ENCODE measurements at regions not wholly inside any gene's neighbourhood (a gene's known extent, or its start where the extent isn't known, plus 50 kb on each side); places are given as distances from the start of the nearest gene placed in this dataset.

GRCh38 chr12:125772403-125772802 lies 707.2 kb downstream of the AACS start:
- WGBS (ENCODE audit: insufficient coverage, insufficient replicate concordance, low lambda C conversion rate, missing lambda C conversion rate): 50% methylated on average over 2 of the region's 2 CpGs
- H3K27ac ChIP-seq (ENCODE audit: control insufficient read depth, insufficient read depth): no peak overlapping the region
- H3K4me3 ChIP-seq: no peak overlapping the region
- ChIA-PET CTCF (interaction anchor here (0.8 to 1.9 kb wide), 6 partner anchors 12 to 368 kb away, joined by 3 to 6 read pairs (median 4); no protein-coding TSS in a partner anchor), POLR2A (no interaction called here), RAD21 (ENCODE audit: unreplicated experiment) (interaction anchor here (2.1 kb wide), 1 partner anchor 223 kb away, joined by 5 read pairs; no protein-coding TSS in a partner anchor), SMC1A (ENCODE audit: uncharacterized antibody, unreplicated experiment) (interaction anchor here (0.8 to 1.6 kb wide), 5 partner anchors 11 to 462 kb away, joined by 3 to 5 read pairs (median 4); no protein-coding TSS in a partner anchor)
- FAIRE-seq (no peak), DNase-seq (ENCODE audit: low read depth, low spot score) (no peak), ATAC-seq (no peak)
- intact Hi-C loops (cut with micrococcal nuclease; ENCODE audit: unreplicated experiment) (loop anchor here (10.0 kb wide), 1 partner anchor 588 kb away; the partner anchor contains the start of gene TMEM132B), in situ Hi-C loops (cut with MboI) (no loop called here)
- H3K4me1 ChIP-seq (ENCODE audit: control insufficient read depth, insufficient read depth, low read length): no peaks in the 10 kb centered on the region
- no peaks in the 10 kb centered on the region for H3K79me2 ChIP-seq (ENCODE audit: control insufficient read depth, insufficient read depth, low read length)
- H4K20me1 ChIP-seq (ENCODE audit: control insufficient read depth, insufficient read depth): no peaks in the 10 kb centered on the region
- H3K9ac ChIP-seq (ENCODE audit: control insufficient read depth, insufficient read depth, low read length): no peak overlapping the region
- no peaks in the 10 kb centered on the region for H3K36me3 ChIP-seq (ENCODE audit: control insufficient read depth in 2 of 2, insufficient read depth in 2 of 2, low read length in 1 of 2)
- H3K9me3 ChIP-seq (replicated peaks; ENCODE audit: control insufficient read depth, insufficient read depth, low read length): no peaks in the 10 kb centered on the region
- H3K27me3 ChIP-seq (replicated peaks in 1 of 2; ENCODE audit: control insufficient read depth in 2 of 2, insufficient read depth in 2 of 2, low read length in 1 of 2): no peaks in the 10 kb centered on the region
- TF ChIP-seq HDGF (IDR thresholded peaks at IDR 0.05) (no peak), MTA2 (IDR thresholded peaks at IDR 0.05; ENCODE audit: low read depth) (no peak), CHD1 (IDR thresholded peaks at IDR 0.05; ENCODE audit: low read depth, low read length) (no peak)
- H2AFZ ChIP-seq (ENCODE audit: control insufficient read depth, low read depth, low read length): no peak overlapping the region
- no TSS peak for BruUV-seq (replicated peaks)
- no peak overlapping the region for H3K4me2 ChIP-seq (ENCODE audit: control insufficient read depth, insufficient read depth)

DNA sequence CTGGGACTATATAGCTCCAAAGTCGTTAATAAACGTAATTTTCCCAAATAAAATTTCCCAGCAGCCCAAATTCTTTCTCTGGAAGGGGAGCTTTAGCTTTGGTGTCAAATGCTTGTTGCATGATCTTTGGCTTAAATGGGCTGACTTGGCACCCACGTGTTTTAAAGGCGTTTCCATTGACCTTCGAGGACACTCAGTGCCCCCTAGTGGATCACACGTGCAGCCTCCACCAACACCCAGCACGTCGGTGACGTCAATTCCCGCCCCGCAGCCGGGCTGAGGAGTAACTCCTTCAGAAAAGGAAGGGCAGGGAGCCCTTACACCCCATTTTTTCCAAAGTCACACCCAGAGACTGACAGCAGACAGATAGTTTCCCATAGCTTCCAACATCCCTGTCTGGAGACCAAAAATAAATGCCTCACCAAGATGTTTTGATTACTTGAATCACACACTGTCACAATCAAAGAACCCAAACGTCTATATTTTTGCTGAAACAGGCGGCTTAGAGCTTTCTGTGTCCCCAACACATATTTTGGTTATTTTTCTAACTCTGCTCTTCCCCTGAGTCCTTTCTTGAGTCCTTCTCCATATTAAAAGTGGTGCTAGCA lies 707.9 kb downstream of the AACS start:
- ATAC-seq (peak; percentile 76), FAIRE-seq (no peak), DNase-seq (ENCODE audit: low read depth, low spot score) (no peak)
- SMC1A ChIA-PET (ENCODE audit: uncharacterized antibody, unreplicated experiment): interaction anchor here (0.6 to 1.6 kb wide), 6 partner anchors 10 to 463 kb away, joined by 3 to 5 read pairs (median 4); no protein-coding TSS in a partner anchor
- POLR2A ChIA-PET: no interaction called here
- Histone ChIP-seq H4K20me1 (ENCODE audit: control insufficient read depth, insufficient read depth) (no peaks in the 10 kb centered on the region), H3K36me3 (ENCODE audit: control insufficient read depth in 2 of 2, insufficient read depth in 2 of 2, low read length in 1 of 2) (no peaks in the 10 kb centered on the region), H3K79me2 (ENCODE audit: control insufficient read depth, insufficient read depth, low read length) (no peaks in the 10 kb centered on the region), H3K9ac (ENCODE audit: control insufficient read depth, insufficient read depth, low read length) (no peak overlapping the region), H3K4me1 (ENCODE audit: control insufficient read depth, insufficient read depth, low read length) (no peaks in the 10 kb centered on the region), H3K4me2 (ENCODE audit: control insufficient read depth, insufficient read depth) (no peak overlapping the region), H3K27ac (ENCODE audit: control insufficient read depth, insufficient read depth) (no peak overlapping the region), H2AFZ (ENCODE audit: control insufficient read depth, low read depth, low read length) (no peak overlapping the region), H3K27me3 (replicated peaks in 1 of 2; ENCODE audit: control insufficient read depth in 2 of 2, insufficient read depth in 2 of 2, low read length in 1 of 2) (no peaks in the 10 kb centered on the region), H3K4me3 (no peak overlapping the region), H3K9me3 (replicated peaks; ENCODE audit: control insufficient read depth, insufficient read depth, low read length) (no peaks in the 10 kb centered on the region)
- CTCF ChIA-PET: interaction anchor here (0.8 to 1.9 kb wide), 6 partner anchors 11 to 368 kb away, joined by 3 to 6 read pairs (median 4); no protein-coding TSS in a partner anchor
- intact Hi-C loops (cut with micrococcal nuclease; ENCODE audit: unreplicated experiment) (loop anchor here (1.0 to 10.0 kb wide), 2 partner anchors 240 to 588 kb away; partner anchors contain the start of gene TMEM132B), in situ Hi-C loops (cut with MboI) (no loop called here)
- RAD21 ChIA-PET (ENCODE audit: unreplicated experiment): interaction anchor here (2.1 kb wide), 1 partner anchor 224 kb away, joined by 5 read pairs; no protein-coding TSS in a partner anchor
- no TSS peak for BruUV-seq (replicated peaks)
- 27% methylated on average over 14 of the region's 14 CpGs for WGBS (ENCODE audit: insufficient coverage, insufficient replicate concordance, low lambda C conversion rate, missing lambda C conversion rate)
- TF ChIP-seq, protein P1, sequence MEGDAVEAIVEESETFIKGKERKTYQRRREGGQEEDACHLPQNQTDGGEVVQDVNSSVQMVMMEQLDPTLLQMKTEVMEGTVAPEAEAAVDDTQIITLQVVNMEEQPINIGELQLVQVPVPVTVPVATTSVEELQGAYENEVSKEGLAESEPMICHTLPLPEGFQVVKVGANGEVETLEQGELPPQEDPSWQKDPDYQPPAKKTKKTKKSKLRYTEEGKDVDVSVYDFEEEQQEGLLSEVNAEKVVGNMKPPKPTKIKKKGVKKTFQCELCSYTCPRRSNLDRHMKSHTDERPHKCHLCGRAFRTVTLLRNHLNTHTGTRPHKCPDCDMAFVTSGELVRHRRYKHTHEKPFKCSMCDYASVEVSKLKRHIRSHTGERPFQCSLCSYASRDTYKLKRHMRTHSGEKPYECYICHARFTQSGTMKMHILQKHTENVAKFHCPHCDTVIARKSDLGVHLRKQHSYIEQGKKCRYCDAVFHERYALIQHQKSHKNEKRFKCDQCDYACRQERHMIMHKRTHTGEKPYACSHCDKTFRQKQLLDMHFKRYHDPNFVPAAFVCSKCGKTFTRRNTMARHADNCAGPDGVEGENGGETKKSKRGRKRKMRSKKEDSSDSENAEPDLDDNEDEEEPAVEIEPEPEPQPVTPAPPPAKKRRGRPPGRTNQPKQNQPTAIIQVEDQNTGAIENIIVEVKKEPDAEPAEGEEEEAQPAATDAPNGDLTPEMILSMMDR (IDR thresholded peaks at IDR 0.05 in 2 of 3, conservative IDR thresholded peaks at IDR 0.05 in 1 of 3; ENCODE audit: control insufficient read depth in 2 of 3, extremely low read depth in 1 of 3, insufficient read depth in 1 of 3, low read depth in 3 of 3, low read length in 3 of 3): peak; percentile 46 to 52 (median 50); a peak in 5 of 6 replicates
- TF ChIP-seq, protein P2, sequence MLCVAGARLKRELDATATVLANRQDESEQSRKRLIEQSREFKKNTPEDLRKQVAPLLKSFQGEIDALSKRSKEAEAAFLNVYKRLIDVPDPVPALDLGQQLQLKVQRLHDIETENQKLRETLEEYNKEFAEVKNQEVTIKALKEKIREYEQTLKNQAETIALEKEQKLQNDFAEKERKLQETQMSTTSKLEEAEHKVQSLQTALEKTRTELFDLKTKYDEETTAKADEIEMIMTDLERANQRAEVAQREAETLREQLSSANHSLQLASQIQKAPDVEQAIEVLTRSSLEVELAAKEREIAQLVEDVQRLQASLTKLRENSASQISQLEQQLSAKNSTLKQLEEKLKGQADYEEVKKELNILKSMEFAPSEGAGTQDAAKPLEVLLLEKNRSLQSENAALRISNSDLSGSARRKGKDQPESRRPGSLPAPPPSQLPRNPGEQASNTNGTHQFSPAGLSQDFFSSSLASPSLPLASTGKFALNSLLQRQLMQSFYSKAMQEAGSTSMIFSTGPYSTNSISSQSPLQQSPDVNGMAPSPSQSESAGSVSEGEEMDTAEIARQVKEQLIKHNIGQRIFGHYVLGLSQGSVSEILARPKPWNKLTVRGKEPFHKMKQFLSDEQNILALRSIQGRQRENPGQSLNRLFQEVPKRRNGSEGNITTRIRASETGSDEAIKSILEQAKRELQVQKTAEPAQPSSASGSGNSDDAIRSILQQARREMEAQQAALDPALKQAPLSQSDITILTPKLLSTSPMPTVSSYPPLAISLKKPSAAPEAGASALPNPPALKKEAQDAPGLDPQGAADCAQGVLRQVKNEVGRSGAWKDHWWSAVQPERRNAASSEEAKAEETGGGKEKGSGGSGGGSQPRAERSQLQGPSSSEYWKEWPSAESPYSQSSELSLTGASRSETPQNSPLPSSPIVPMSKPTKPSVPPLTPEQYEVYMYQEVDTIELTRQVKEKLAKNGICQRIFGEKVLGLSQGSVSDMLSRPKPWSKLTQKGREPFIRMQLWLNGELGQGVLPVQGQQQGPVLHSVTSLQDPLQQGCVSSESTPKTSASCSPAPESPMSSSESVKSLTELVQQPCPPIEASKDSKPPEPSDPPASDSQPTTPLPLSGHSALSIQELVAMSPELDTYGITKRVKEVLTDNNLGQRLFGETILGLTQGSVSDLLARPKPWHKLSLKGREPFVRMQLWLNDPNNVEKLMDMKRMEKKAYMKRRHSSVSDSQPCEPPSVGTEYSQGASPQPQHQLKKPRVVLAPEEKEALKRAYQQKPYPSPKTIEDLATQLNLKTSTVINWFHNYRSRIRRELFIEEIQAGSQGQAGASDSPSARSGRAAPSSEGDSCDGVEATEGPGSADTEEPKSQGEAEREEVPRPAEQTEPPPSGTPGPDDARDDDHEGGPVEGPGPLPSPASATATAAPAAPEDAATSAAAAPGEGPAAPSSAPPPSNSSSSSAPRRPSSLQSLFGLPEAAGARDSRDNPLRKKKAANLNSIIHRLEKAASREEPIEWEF (IDR thresholded peaks at IDR 0.05; ENCODE audit: insufficient replicate concordance, low read depth, low read length): no peak
- no peak for TF ChIP-seq NR2C2 (IDR thresholded peaks at IDR 0.05; ENCODE audit: borderline replicate concordance, control insufficient read depth, insufficient read length, low read depth)
